Activated T-helper 9 cell treated with anti-CD3 and anti-CD28 coated beads, Interleukin-2, amount 50 U/mL, for 16 hours (primary cell): ENCODE measurements at regions not wholly inside any gene's neighbourhood (a gene's known extent, or its start where the extent isn't known, plus 50 kb on each side); places are given as distances from the start of the nearest gene placed in this dataset.

Source experiments
- DNase-seq: peaks from one replicate; pipeline ENCODE4 v3.0.0-alpha.2; 2020; ENCODE audit warnings: low read depth

- DNase-seq: no peak
Observed at GRCh38 chr14:71202881-71203280, 295.6 kb downstream of the PCNX1 start.

- DNase-seq: no peak
Observed at GRCh38 chr14:71203306-71203705, 296.0 kb downstream of the PCNX1 start.

- DNase-seq: no peak
Observed at GRCh38 chr14:71204231-71204630, 297.0 kb downstream of the PCNX1 start.

GRCh38 chr14:71204768-71205167 lies 297.5 kb downstream of the PCNX1 start:
- DNase-seq: no peak

- DNase-seq: no peak
Observed at GRCh38 chr14:71206123-71206522, 298.9 kb downstream of the PCNX1 start.

- no peak for DNase-seq
Observed at GRCh38 chr14:71206766-71207371, 299.6 kb downstream of the PCNX1 start.

GRCh38 chr14:71208702-71209357 lies 301.6 kb downstream of the PCNX1 start:
- DNase-seq: no peak

- no peak for DNase-seq
Observed at GRCh38 chr14:71209888-71210287, 302.6 kb downstream of the PCNX1 start.

GRCh38 chr14:71212093-71212492 lies 304.8 kb downstream of the PCNX1 start:
- no peak for DNase-seq

- DNase-seq: no peak
Observed at GRCh38 chr14:71212683-71213107, 305.4 kb downstream of the PCNX1 start.

- DNase-seq: no peak
Observed at GRCh38 chr14:71214241-71214640, 307.0 kb downstream of the PCNX1 start.

- DNase-seq: no peak
Observed at GRCh38 chr14:71220462-71220861, 313.2 kb downstream of the PCNX1 start.

- no peak for DNase-seq
Observed at GRCh38 chr14:71221119-71221518, 313.9 kb downstream of the PCNX1 start.

- no peak for DNase-seq
Observed at GRCh38 chr14:71225113-71225512, 317.9 kb downstream of the PCNX1 start.

GRCh38 chr14:71228711-71229110 lies 321.5 kb downstream of the PCNX1 start:
- DNase-seq: no peak

GRCh38 chr14:71229875-71230274 lies 322.6 kb downstream of the PCNX1 start:
- DNase-seq: no peak

- no peak for DNase-seq
Observed at GRCh38 chr14:71230897-71231296, 323.6 kb downstream of the PCNX1 start.

GRCh38 chr14:71231521-71232393 lies 324.5 kb downstream of the PCNX1 start:
- DNase-seq: no peak

- no peak for DNase-seq
Observed at GRCh38 chr14:71232506-71232905, 325.2 kb downstream of the PCNX1 start.

GRCh38 chr14:71235875-71236274 lies 328.6 kb downstream of the PCNX1 start:
- no peak for DNase-seq

- DNase-seq: no peak
Observed at GRCh38 chr14:71236487-71236886, 329.2 kb downstream of the PCNX1 start.

GRCh38 chr14:71237556-71237955 lies 330.3 kb downstream of the PCNX1 start:
- no peak for DNase-seq

GRCh38 chr14:71238835-71239234 lies 331.6 kb downstream of the PCNX1 start:
- DNase-seq: no peak
